Right cardiac atrium (tissue), 5 donors: ENCODE measurements at regions not wholly inside any gene's neighbourhood (a gene's known extent, or its start where the extent isn't known, plus 50 kb on each side); places are given as distances from the start of the nearest gene placed in this dataset.

Experiments used
- ATAC-seq, 2 donors: fragments of 200-7000 bp; cut with Tn5 transposase; one replicate each; pipeline versions ENCODE4 v1.8.0 to v1.9.1; 2020; ENCODE audit warnings: moderate library complexity in 2 of 2, mild to moderate bottlenecking in 1 of 2
- DNase-seq, 3 donors: peaks; one replicate each; pipeline ENCODE4 v3.0.0-alpha.2; 2020
- H3K27ac ChIP-seq: one replicate; pipeline ENCODE4 v1.5.1; 2013; ENCODE audit warnings: mild to moderate bottlenecking, low read length, control low read depth, moderate library complexity
- H3K27me3 ChIP-seq: one replicate; pipeline ENCODE4 v1.6.1; 2013; ENCODE audit not compliant: control insufficient read depth, insufficient read depth
- H3K4me1 ChIP-seq: one replicate; pipeline ENCODE4 v1.6.1; 2013; ENCODE audit warnings: low read length; ENCODE audit not compliant: control insufficient read depth, insufficient read depth
- H3K4me3 ChIP-seq: one replicate; pipeline ENCODE4 v1.5.1; 2013; ENCODE audit warnings: low read length, control low read depth
- H3K9me3 ChIP-seq: one replicate; pipeline ENCODE4 v1.6.1; 2013; ENCODE audit warnings: low read length; ENCODE audit not compliant: control insufficient read depth
- WGBS: extraction: QIAGEN DNeasy Blood & Tissue Kit; methylation state at CpG from one replicate; pipeline ENCODE4 v1.1.7; 2013; 5-methylcytosine and 5-hydroxymethylcytosine counted together
- intact Hi-C, 4 donors: fragments of 100-400 bp; cut with DNase I; formaldehyde crosslinking; loops; one replicate each; pipeline versions ENCODE4 v1.11.0 to v1.14.0; 2022 to 2023
- donor health status: healthy with polysubstance abuse.
- donor health status: DM: no; HTN: yes; CAD: no.
- donor health status: DM: no; HTN: no; CAD: no.
- donor health status: DM: no; HTN: yes; CAD: no; lungs with severe emphysema.
- donor health status: DM: yes; HTN: yes; CAD: no.

- H3K4me3 ChIP-seq: no peak overlapping the region
- intact Hi-C loops: no loop called here
Observed at GRCh38 chr22:47727641-47728040, 965.2 kb downstream of the TBC1D22A start.

DNA sequence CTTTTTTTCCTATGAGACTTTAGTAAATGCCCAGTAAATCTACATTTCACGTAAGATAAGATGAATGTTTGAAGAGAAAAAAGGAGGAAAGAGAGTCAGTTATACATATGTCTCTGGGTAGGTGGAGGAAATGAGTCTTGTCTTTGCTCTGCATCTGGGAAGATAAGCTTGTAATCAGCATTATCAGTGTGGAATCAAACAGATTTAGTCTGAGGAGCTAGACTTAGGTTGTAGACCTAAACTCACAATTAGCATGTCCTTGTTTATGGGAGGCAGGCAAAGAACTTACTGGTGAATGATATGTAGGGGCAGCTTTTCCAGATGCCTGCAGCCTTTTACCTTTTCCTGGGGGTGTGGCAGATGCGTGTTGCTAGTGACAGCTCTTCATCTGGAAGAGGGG is 962.3 kb downstream of the TBC1D22A start:
- Histone ChIP-seq H3K27me3 (no peaks in the 10 kb centered on the region), H3K27ac (no peak overlapping the region), H3K4me3 (no peak overlapping the region), H3K4me1 (no peaks in the 10 kb centered on the region), H3K9me3 (no peaks in the 10 kb centered on the region)
- intact Hi-C loops: no loop called here
- WGBS: 37% methylated on average over 2 of the region's 2 CpGs
- DNase-seq (no peak), ATAC-seq (no peak)

More at GRCh38 chr22:47727641-47728040, 965.2 kb downstream of the TBC1D22A start:
- H3K9me3 ChIP-seq: no peaks in the 10 kb centered on the region
- no peak for ATAC-seq
- H3K27ac ChIP-seq: no peak overlapping the region
- no peaks in the 10 kb centered on the region for H3K27me3 ChIP-seq
- DNase-seq: no peak
- H3K4me1 ChIP-seq: no peaks in the 10 kb centered on the region
- 32% methylated on average over 1 of the region's 1 CpG for WGBS

- H3K4me1 ChIP-seq: no peaks in the 10 kb centered on the region
- ATAC-seq: no peak
- 56% methylated on average over 5 of the region's 5 CpGs for WGBS
- DNase-seq: no peak
- no peaks in the 10 kb centered on the region for H3K9me3 ChIP-seq
- no peak overlapping the region for H3K27ac ChIP-seq
- intact Hi-C loops: no loop called here
- H3K27me3 ChIP-seq: no peaks in the 10 kb centered on the region
- no peak overlapping the region for H3K4me3 ChIP-seq
Observed at GRCh38 chr22:47724030-47724429, 961.6 kb downstream of the TBC1D22A start.

DNA sequence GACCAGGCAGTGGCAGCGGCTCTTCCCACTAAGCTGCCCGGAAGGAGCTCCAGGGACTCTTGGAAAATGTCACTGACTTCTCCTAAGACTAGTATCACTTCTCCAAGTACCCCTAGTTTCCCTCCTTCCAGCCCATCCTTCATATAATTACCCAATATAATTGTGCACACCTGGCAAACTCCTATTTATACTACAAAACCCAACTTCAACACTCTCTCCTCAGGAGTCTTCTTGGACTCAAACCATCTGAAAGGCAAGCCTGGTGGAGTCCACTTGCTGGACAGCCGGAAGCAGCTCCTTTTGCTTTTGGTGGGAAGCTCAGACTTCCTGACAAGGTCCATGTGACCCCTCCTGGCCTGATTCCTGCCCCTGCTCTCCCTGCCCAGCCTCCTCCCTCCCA is 955.9 kb downstream of the TBC1D22A start:
- intact Hi-C loops: no loop called here
- Histone ChIP-seq H3K4me3 (no peak overlapping the region), H3K9me3 (no peaks in the 10 kb centered on the region), H3K27me3 (no peaks in the 10 kb centered on the region), H3K4me1 (no peaks in the 10 kb centered on the region), H3K27ac (no peak overlapping the region)
- no peak for DNase-seq
- WGBS: 74% methylated on average over 3 of the region's 3 CpGs
- no peak for ATAC-seq

DNA sequence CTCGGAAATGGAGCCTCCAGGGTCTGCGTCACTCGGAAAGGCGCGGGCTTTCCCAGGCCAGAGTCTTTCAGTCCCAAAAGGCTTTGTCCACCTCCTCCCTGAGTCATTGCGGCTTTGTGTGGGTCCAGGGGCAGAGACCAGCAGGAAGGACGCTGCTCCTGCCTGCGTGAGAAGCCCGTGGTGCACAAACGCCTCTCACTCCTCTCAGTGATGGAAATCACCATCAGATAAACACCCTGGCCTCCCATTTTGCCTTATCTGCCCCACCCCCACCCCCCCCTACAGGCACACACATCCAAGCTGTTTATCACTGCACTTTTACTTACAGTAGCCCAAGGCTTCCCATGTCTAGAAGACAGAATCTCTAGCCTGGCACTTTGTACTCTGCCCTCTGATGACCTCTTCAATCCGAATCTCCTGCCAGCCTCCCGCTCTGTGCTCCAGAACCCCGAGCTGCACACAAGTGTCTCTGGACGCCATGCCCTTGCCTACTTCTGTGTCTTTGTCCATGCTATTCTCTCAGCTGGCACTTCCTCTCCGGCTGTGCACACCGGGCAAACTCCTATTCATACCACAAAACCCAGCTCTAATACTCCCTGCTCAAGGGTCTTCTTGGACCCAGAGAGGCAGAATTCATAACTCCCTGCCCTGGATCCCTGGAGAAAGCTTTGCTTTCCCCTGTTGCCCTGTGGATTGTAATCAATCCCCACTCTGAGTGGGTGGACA is 954.6 kb downstream of the TBC1D22A start:
- no peak overlapping the region for H3K27ac ChIP-seq
- H3K4me1 ChIP-seq: no peaks in the 10 kb centered on the region
- no peaks in the 10 kb centered on the region for H3K9me3 ChIP-seq
- ATAC-seq: no peak
- intact Hi-C loops: no loop called here
- no peaks in the 10 kb centered on the region for H3K27me3 ChIP-seq
- H3K4me3 ChIP-seq: no peak overlapping the region
- WGBS: 64% methylated on average over 16 of the region's 16 CpGs
- DNase-seq: no peak

- no peak for ATAC-seq
- WGBS: 85% methylated on average over 18 of the region's 18 CpGs
- Histone ChIP-seq H3K4me1 (no peaks in the 10 kb centered on the region), H3K27me3 (no peaks in the 10 kb centered on the region), H3K27ac (no peak overlapping the region), H3K9me3 (no peaks in the 10 kb centered on the region), H3K4me3 (no peak overlapping the region)
- no peak for DNase-seq
- intact Hi-C loops: no loop called here
Observed at GRCh38 chr22:47715866-47716578, 953.6 kb downstream of the TBC1D22A start.

DNA sequence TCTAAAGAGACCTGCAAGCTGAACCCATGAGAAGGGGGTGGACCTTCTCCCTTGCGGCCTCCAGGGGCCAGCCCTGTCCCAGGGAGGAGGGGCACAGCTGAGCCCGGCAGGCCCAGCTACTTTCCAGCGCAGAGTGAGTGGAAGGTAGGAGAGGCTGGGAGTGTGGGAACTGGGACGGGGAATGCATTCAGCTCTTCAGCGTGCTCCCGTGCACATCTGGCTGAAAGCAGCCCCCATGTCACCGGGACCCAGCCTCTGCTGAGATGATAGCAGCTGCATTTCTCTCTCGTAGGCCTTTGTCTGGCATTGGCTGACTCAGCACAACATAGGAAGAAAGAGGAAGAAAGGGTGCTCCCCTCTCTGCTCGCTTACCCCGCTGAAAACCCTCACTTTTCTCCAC is 951.5 kb downstream of the TBC1D22A start:
- Histone ChIP-seq H3K9me3 (no peaks in the 10 kb centered on the region), H3K4me1 (no peaks in the 10 kb centered on the region), H3K27me3 (no peaks in the 10 kb centered on the region), H3K4me3 (no peak overlapping the region), H3K27ac (no peak overlapping the region)
- intact Hi-C loops: no loop called here
- DNase-seq (no peak), ATAC-seq (no peak)
- 42% methylated on average over 10 of the region's 10 CpGs for WGBS

DNA sequence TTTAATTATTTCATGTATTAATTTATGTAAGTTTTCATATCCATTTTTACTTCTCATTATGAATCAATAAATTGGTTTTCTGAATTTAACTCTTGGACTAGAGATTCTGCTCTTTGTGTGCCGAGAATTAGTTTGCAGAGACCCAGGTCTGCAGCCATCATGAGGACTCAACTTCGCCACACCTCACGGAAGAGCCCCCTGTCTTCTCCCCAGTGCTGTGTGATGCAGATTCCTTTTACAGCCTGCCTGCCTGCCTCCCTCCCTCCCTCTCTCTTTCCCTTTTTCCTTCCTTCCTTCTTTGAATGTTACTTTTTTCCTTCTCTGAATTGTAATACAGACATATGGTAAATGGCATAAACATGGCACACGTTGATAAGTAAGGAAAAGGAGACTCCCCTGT is 947.7 kb downstream of the TBC1D22A start:
- Histone ChIP-seq H3K4me1 (no peaks in the 10 kb centered on the region), H3K27ac (no peak overlapping the region), H3K9me3 (no peaks in the 10 kb centered on the region), H3K27me3 (peaks cover 2% of the 10 kb centered on the region), H3K4me3 (no peak overlapping the region)
- 66% methylated on average over 4 of the region's 4 CpGs for whole genome bisulfite sequencing
- DNase-seq (no peak), ATAC-seq (no peak)
- intact Hi-C loops: no loop called here

GRCh38 chr22:47705350-47705749 is 942.9 kb downstream of the TBC1D22A start:
- DNase-seq: no peak

DNA sequence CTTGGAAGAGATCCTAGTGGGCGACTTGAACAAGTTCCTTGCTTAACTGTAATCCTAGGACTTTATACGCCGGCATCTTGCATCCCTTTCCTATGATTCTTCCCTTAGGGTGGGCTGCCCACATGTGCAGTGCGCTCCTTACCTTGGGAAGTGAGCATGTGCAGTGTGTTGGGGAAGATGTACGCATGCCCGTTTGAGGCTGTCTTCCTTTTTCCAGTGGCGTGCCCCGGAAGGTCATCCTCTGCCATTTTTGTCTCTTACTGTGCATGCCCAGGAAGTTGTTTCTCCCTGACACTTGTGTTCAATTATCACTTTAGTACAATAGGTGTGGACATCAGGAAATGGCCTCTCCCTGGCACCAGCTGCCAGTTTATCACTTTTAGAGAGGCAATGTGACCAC is 936.5 kb downstream of the TBC1D22A start:
- 73% methylated on average over 8 of the region's 8 CpGs for whole genome bisulfite sequencing
- intact Hi-C loops: no loop called here
- Histone ChIP-seq H3K27ac (no peak overlapping the region), H3K4me3 (no peak overlapping the region), H3K27me3 (no peaks in the 10 kb centered on the region), H3K9me3 (no peaks in the 10 kb centered on the region), H3K4me1 (no peaks in the 10 kb centered on the region)
- ATAC-seq (no peak), DNase-seq (no peak)

More at GRCh38 chr22:47705350-47705749, 942.9 kb downstream of the TBC1D22A start:
- Histone ChIP-seq H3K27me3 (peaks cover 2% of the 10 kb centered on the region), H3K27ac (no peak overlapping the region), H3K4me1 (no peaks in the 10 kb centered on the region), H3K4me3 (no peak overlapping the region), H3K9me3 (no peaks in the 10 kb centered on the region)
- intact Hi-C loops: no loop called here
- no peak for ATAC-seq
- WGBS: 75% methylated on average over 2 of the region's 2 CpGs

GRCh38 chr22:47697861-47698260 is 935.4 kb downstream of the TBC1D22A start:
- ATAC-seq (no peak), DNase-seq (no peak)
- Histone ChIP-seq H3K27ac (no peak overlapping the region), H3K9me3 (no peaks in the 10 kb centered on the region), H3K4me3 (no peak overlapping the region), H3K27me3 (no peaks in the 10 kb centered on the region), H3K4me1 (no peaks in the 10 kb centered on the region)
- WGBS: 42% methylated on average over 1 of the region's 1 CpG
- intact Hi-C loops: no loop called here
